Fibroblast of lung (primary cell): ENCODE measurements at regions not wholly inside any gene's neighbourhood (a gene's known extent, or its start where the extent isn't known, plus 50 kb on each side); places are given as distances from the start of the nearest gene placed in this dataset.

ENCODE experiments used
- DNase-seq, 2 donors: peaks; one replicate each; pipeline versions ENCODE4 v3.0.0 to v3.0.0-alpha.2; 2010; ENCODE audit warnings: low read depth in 2 of 2
- H2AFZ ChIP-seq: 2 replicates; pipeline ENCODE4 v1.5.1; 2012; ENCODE audit warnings: low read length, control low read depth, inconsistent platforms
- H3K27ac ChIP-seq: 2 replicates; pipeline ENCODE4 v1.5.1; 2011; ENCODE audit warnings: low read length, control low read depth; ENCODE audit not compliant: insufficient read depth
- H3K27me3 ChIP-seq: 2 replicates; pipeline ENCODE4 v1.5.1; 2011; ENCODE audit warnings: mild to moderate bottlenecking, low read length; ENCODE audit not compliant: control insufficient read depth, insufficient read depth
- H3K36me3 ChIP-seq: 2 replicates; pipeline ENCODE4 v1.5.1; 2011; ENCODE audit warnings: low read length; ENCODE audit not compliant: control insufficient read depth, insufficient read depth
- H3K4me1 ChIP-seq: 2 replicates; pipeline ENCODE4 v1.5.1; 2011; ENCODE audit warnings: low read length; ENCODE audit not compliant: control insufficient read depth, insufficient read depth; ENCODE audit errors: extremely low read depth
- H3K4me2 ChIP-seq: 2 replicates; pipeline ENCODE4 v1.5.1; 2011; ENCODE audit warnings: low read length, control low read depth; ENCODE audit not compliant: insufficient read depth; ENCODE audit errors: extremely low read depth
- H3K4me3 ChIP-seq, 4 experiments: fragments of 200-600 bp in 1 of 4; sonication (generic) in 1 of 4; replicated peaks in 1 of 4; 2 replicates each; pipeline ENCODE4 v1.5.1; 2011 to 2016; ENCODE audit warnings: low read length in 4 of 4, low read depth in 3 of 4, mild to moderate bottlenecking in 3 of 4, control low read depth in 2 of 4, inconsistent platforms in 1 of 4, mixed read lengths in 1 of 4; ENCODE audit not compliant: insufficient read depth in 1 of 4; ENCODE audit errors: control extremely low read depth in 1 of 4
- H3K79me2 ChIP-seq: 2 replicates; pipeline ENCODE4 v1.5.1; 2012; ENCODE audit warnings: mild to moderate bottlenecking, low read length, inconsistent platforms; ENCODE audit not compliant: control insufficient read depth, insufficient read depth
- H3K9ac ChIP-seq: 2 replicates; pipeline ENCODE4 v1.5.1; 2011; ENCODE audit warnings: mild to moderate bottlenecking, low read length, control low read depth; ENCODE audit not compliant: insufficient read depth
- H3K9me3 ChIP-seq: 2 replicates; pipeline ENCODE4 v1.5.1; 2012; ENCODE audit warnings: low read depth, low read length; ENCODE audit not compliant: control insufficient read depth, insufficient read depth
- H4K20me1 ChIP-seq: 2 replicates; pipeline ENCODE4 v1.5.1; 2011; ENCODE audit warnings: low read length; ENCODE audit not compliant: control insufficient read depth, insufficient read depth; ENCODE audit errors: extremely low read depth
- CTCF ChIP-seq, 2 donors: IDR thresholded peaks in 1 of 2; conservative IDR thresholded peaks in 1 of 2; 1 replicate in 1 of 2; 2 replicates in 1 of 2; pipeline ENCODE4 v1.5.1; 2011 to 2012; ENCODE audit warnings: low read length in 2 of 2, control low read depth in 1 of 2, inconsistent platforms in 1 of 2, low read depth in 1 of 2, mild to moderate bottlenecking in 1 of 2
- EZH2 ChIP-seq: IDR thresholded peaks from 2 replicates; pipeline ENCODE4 v1.5.1; 2012; ENCODE audit warnings: low read length, control low read depth, mild to moderate bottlenecking; ENCODE audit errors: missing control alignments

- H3K9me3 ChIP-seq, result no peaks in the 10 kb centered on the region
- H3K79me2 ChIP-seq, result no peaks in the 10 kb centered on the region
- no peak overlapping the region for H2AFZ ChIP-seq
- TF ChIP-seq EZH2, result no peak
- no peak for TF ChIP-seq CTCF (conservative IDR thresholded peaks at IDR 0.05 in 1 of 2, IDR thresholded peaks at IDR 0.05 in 1 of 2; ENCODE audit: low read depth in 1 of 2, low read length in 2 of 2)
- no peak overlapping the region for H3K4me3 ChIP-seq
- no peaks in the 10 kb centered on the region for H3K36me3 ChIP-seq
- peaks cover 8% of the 10 kb centered on the region for H3K4me1 ChIP-seq
- no peaks in the 10 kb centered on the region for H4K20me1 ChIP-seq
- H3K27me3 ChIP-seq, result no peaks in the 10 kb centered on the region
- no peak overlapping the region for H3K9ac ChIP-seq
- H3K4me2 ChIP-seq, result no peak overlapping the region
- peak; percentile 61 to 85 for DNase-seq
- H3K27ac ChIP-seq, result no peak overlapping the region
Observed at GRCh38 chr6:147648916-147649315, 140.4 kb downstream of the SAMD5 start.

- Histone ChIP-seq H3K4me3 (no peak overlapping the region), H3K9ac (no peak overlapping the region), H3K79me2 (no peaks in the 10 kb centered on the region), H3K27me3 (no peaks in the 10 kb centered on the region), H2AFZ (no peak overlapping the region), H3K4me1 (peaks cover 8% of the 10 kb centered on the region), H3K36me3 (no peaks in the 10 kb centered on the region), H4K20me1 (no peaks in the 10 kb centered on the region), H3K27ac (peak overlapping the region; percentile 49), H3K9me3 (no peaks in the 10 kb centered on the region), H3K4me2 (no peak overlapping the region)
- TF ChIP-seq EZH2, result no peak
- peak in 1 of 2 donors; percentile 41 for TF ChIP-seq CTCF (conservative IDR thresholded peaks at IDR 0.05 in 1 of 2, IDR thresholded peaks at IDR 0.05 in 1 of 2; ENCODE audit: low read depth in 1 of 2, low read length in 2 of 2)
- peak; percentile 70 to 82 for DNase-seq
Observed at GRCh38 chr6:147651249-147652063, 143.0 kb downstream of the SAMD5 start.

- H3K27me3 ChIP-seq, result no peaks in the 10 kb centered on the region
- H3K4me2 ChIP-seq, result no peak overlapping the region
- H3K27ac ChIP-seq, result no peak overlapping the region
- no peaks in the 10 kb centered on the region for H4K20me1 ChIP-seq
- H2AFZ ChIP-seq, result no peak overlapping the region
- DNase-seq, result no peak
- no peaks in the 10 kb centered on the region for H3K9me3 ChIP-seq
- H3K79me2 ChIP-seq, result no peaks in the 10 kb centered on the region
- no peak overlapping the region for H3K4me3 ChIP-seq
- TF ChIP-seq CTCF (conservative IDR thresholded peaks at IDR 0.05 in 1 of 2, IDR thresholded peaks at IDR 0.05 in 1 of 2; ENCODE audit: low read depth in 1 of 2, low read length in 2 of 2), result no peak
- no peak for TF ChIP-seq EZH2
- no peak overlapping the region for H3K9ac ChIP-seq
- no peaks in the 10 kb centered on the region for H3K36me3 ChIP-seq
- H3K4me1 ChIP-seq, result peaks cover 3% of the 10 kb centered on the region
Observed at GRCh38 chr6:147653631-147654030, 145.1 kb downstream of the SAMD5 start.
